SK-N-SH (cell line): ENCODE measurements at regions not wholly inside any gene's neighbourhood (a gene's known extent, or its start where the extent isn't known, plus 50 kb on each side); places are given as distances from the start of the nearest gene placed in this dataset.

Source experiments
- CTCF ChIA-PET: fragments of 300-600, 350-600 bp; formaldehyde crosslinking; extraction: SDS; loops from one replicate; lab custom pipeline; 2021; lab: Yijun Ruan, JAX
- POLR2A ChIA-PET: fragments of 350-600 bp; sonication (Branson Sonifier 250); formaldehyde crosslinking; extraction: SDS; loops from one replicate; lab custom pipeline; 2020; ENCODE audit warnings: antibody characterized with exemption, inconsistent platforms; lab: Yijun Ruan, JAX
- DNase-seq: peaks from one replicate; pipeline ENCODE4 v3.0.0; 2012
- H2AFZ ChIP-seq: fragments of 200-600 bp; sonication (generic); 2 replicates; pipeline ENCODE4 v1.8.1; 2016; ENCODE audit warnings: antibody characterized with exemption, mild to moderate bottlenecking, low read depth
- H3F3A ChIP-seq: fragments of 200-600 bp; sonication (generic); replicated peaks from 2 replicates; pipeline ENCODE3; 2016; ENCODE audit warnings: antibody characterized with exemption, mild to moderate bottlenecking; ENCODE audit not compliant: insufficient read depth
- H3K27ac ChIP-seq, 2 experiments: fragments of 200-500 bp in 1 of 2; fragments of 200-600 bp in 1 of 2; sonication (Bioruptor generic) in 1 of 2; sonication (generic), shearing (Covaris generic) in 1 of 2; 2 replicates each; pipeline versions ENCODE4 v1.5.1 to v1.6.1; 2014 to 2016; ENCODE audit warnings: low read depth in 2 of 2, inconsistent platforms in 1 of 2, low read length in 1 of 2, mild to moderate bottlenecking in 1 of 2, mixed read lengths in 1 of 2
- H3K27me3 ChIP-seq: fragments of 200-600 bp; sonication (generic), shearing (Covaris generic); 2 replicates; pipeline ENCODE4 v1.6.1; 2016; ENCODE audit warnings: mixed run types; ENCODE audit not compliant: insufficient read depth
- H3K36me3 ChIP-seq, 2 experiments: fragments of 200-500 bp in 1 of 2; fragments of 200-600 bp in 1 of 2; sonication (Bioruptor generic) in 1 of 2; sonication (generic) in 1 of 2; replicated peaks in 1 of 2; 2 replicates each; pipeline versions ENCODE3 to v1.5.1; 2014 to 2016; ENCODE audit warnings: low read length in 1 of 2, mild to moderate bottlenecking in 1 of 2; ENCODE audit not compliant: insufficient read depth in 2 of 2, control insufficient read depth in 1 of 2
- H3K4me1 ChIP-seq, 2 experiments: fragments of 200-500 bp in 1 of 2; fragments of 200-600 bp in 1 of 2; sonication (Bioruptor generic) in 1 of 2; sonication (generic), shearing (Covaris generic) in 1 of 2; 2 replicates each; pipeline versions ENCODE4 v1.5.1 to v1.6.1; 2014 to 2016; ENCODE audit warnings: low read depth in 1 of 2, low read length in 1 of 2, mixed run types in 1 of 2; ENCODE audit not compliant: insufficient read depth in 2 of 2, control insufficient read depth in 1 of 2
- H3K4me2 ChIP-seq: fragments of 200-600 bp; sonication (generic), shearing (Covaris generic); 2 replicates; pipeline ENCODE4 v1.6.1; 2017; ENCODE audit warnings: mixed run types
- H3K4me3 ChIP-seq, 2 experiments: fragments of 200-500 bp in 1 of 2; fragments of 200-600 bp in 1 of 2; sonication (Bioruptor generic) in 1 of 2; sonication (generic), shearing (Covaris generic) in 1 of 2; 2 replicates each; pipeline versions ENCODE4 v1.5.1 to v1.8.1; 2014 to 2016; ENCODE audit warnings: low read depth in 2 of 2, inconsistent platforms in 1 of 2, low read length in 1 of 2, mild to moderate bottlenecking in 1 of 2, mixed read lengths in 1 of 2, moderate library complexity in 1 of 2
- H3K79me2 ChIP-seq: fragments of 200-600 bp; sonication (generic); 2 replicates; pipeline ENCODE4 v1.8.1; 2017; ENCODE audit warnings: mild to moderate bottlenecking; ENCODE audit not compliant: insufficient read depth
- H3K9ac ChIP-seq: fragments of 200-600 bp; sonication (generic); 2 replicates; pipeline ENCODE4 v1.6.1; 2017; ENCODE audit warnings: mixed run types
- H3K9me2 ChIP-seq: fragments of 200-600 bp; sonication (generic); 2 replicates; pipeline ENCODE4 v1.6.1; 2017; ENCODE audit warnings: mixed run types
- H3K9me3 ChIP-seq: fragments of 200-600 bp; sonication (generic); 2 replicates; pipeline ENCODE4 v1.6.1; 2017; ENCODE audit warnings: mixed run types, mild to moderate bottlenecking, moderate library complexity
- H4K20me1 ChIP-seq: fragments of 200-600 bp; sonication (generic); 2 replicates; pipeline ENCODE4 v1.6.1; 2017; ENCODE audit warnings: mild to moderate bottlenecking, mixed run types; ENCODE audit not compliant: insufficient read depth
- ELF1 ChIP-seq: IDR thresholded peaks from 2 replicates; pipeline ENCODE4 v1.4.0; 2012
- FOXJ3 ChIP-seq: sonication (generic); formaldehyde crosslinking; IDR thresholded peaks from 2 replicates; pipeline ENCODE4 v1.5.1; 2020; ENCODE audit warnings: mild to moderate bottlenecking, missing genetic modification reagents
- FOXM1 ChIP-seq: IDR thresholded peaks from 2 replicates; pipeline ENCODE4 v1.4.0; 2012; ENCODE audit warnings: low read depth, mild to moderate bottlenecking
- GATA2 ChIP-seq: sonication (generic); formaldehyde crosslinking; IDR thresholded peaks from 2 replicates; pipeline ENCODE4 v1.5.0; 2020; ENCODE audit warnings: mild to moderate bottlenecking, missing genetic modification reagents
- NFIC ChIP-seq: IDR thresholded peaks from 2 replicates; pipeline ENCODE4 v1.4.0; 2012; ENCODE audit warnings: borderline replicate concordance
- NRF1 ChIP-seq: IDR thresholded peaks from 2 replicates; pipeline ENCODE4 v1.6.1; 2012; ENCODE audit warnings: low read depth, mild to moderate bottlenecking, low read length
- POLR2AphosphoS5 ChIP-seq: IDR thresholded peaks from 2 replicates; pipeline ENCODE4 v1.6.1; 2012; ENCODE audit warnings: low read depth, low read length
- RCOR1 ChIP-seq: fragments of 150-350 bp; IDR thresholded peaks from 2 replicates; pipeline ENCODE4 v1.6.1; 2017; ENCODE audit warnings: antibody characterized with exemption, low read length
- ZBTB33 ChIP-seq: IDR thresholded peaks from 2 replicates; pipeline ENCODE4 v1.4.0; 2012; ENCODE audit warnings: low read depth, borderline replicate concordance
- WGBS: methylation state at CpG from one replicate; pipeline ENCODE4 v1.1.6; 2017; ENCODE audit warnings: low lambda C conversion rate; 5-methylcytosine and 5-hydroxymethylcytosine counted together
- TF ChIP-seq, protein P1 (sequence below): IDR thresholded peaks from 2 replicates; pipeline ENCODE4; 2012

DNA sequence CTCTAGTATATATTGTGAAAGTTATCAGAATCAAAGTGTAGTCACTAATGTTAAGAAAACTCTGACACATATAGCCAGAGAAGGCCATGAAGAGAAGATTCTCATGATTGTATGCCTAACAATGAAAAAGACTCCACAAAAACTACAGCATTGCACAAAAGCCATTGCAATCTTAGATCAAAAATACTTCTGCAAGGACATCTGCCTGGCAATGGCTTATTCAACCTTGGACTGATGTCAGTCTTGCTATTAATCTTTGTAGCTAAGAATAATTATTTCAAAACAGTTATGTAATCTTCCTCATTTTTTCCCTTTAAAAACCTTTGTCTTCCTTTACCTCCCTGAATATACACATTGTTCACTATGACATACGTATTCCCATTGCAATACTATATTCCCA lies 55.3 kb upstream of the SLC36A4 start:
- Histone ChIP-seq H3K27ac (no peak overlapping the region), H3F3A (no peaks in the 10 kb centered on the region), H3K9ac (no peak overlapping the region), H4K20me1 (no peaks in the 10 kb centered on the region), H3K36me3 (no peaks in the 10 kb centered on the region), H3K79me2 (no peaks in the 10 kb centered on the region), H3K4me3 (no peak overlapping the region), H2AFZ (no peak overlapping the region), H3K4me2 (no peak overlapping the region), H3K9me3 (no peaks in the 10 kb centered on the region), H3K9me2 (no peaks in the 10 kb centered on the region), H3K4me1 (no peaks in the 10 kb centered on the region; a peak in 2 of 4 replicates), H3K27me3 (no peaks in the 10 kb centered on the region)
- ChIA-PET POLR2A (no interaction called here), CTCF (no interaction called here)
- TF ChIP-seq ZBTB33 (no peak), ELF1 (no peak), NFIC (no peak), NRF1 (no peak), FOXJ3 (CRISPR knock-in tag) (no peak), POLR2AphosphoS5 (no peak), FOXM1 (no peak)
- TF ChIP-seq, protein P1, sequence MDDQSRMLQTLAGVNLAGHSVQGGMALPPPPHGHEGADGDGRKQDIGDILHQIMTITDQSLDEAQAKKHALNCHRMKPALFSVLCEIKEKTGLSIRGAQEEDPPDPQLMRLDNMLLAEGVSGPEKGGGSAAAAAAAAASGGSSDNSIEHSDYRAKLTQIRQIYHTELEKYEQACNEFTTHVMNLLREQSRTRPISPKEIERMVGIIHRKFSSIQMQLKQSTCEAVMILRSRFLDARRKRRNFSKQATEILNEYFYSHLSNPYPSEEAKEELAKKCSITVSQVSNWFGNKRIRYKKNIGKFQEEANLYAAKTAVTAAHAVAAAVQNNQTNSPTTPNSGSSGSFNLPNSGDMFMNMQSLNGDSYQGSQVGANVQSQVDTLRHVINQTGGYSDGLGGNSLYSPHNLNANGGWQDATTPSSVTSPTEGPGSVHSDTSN = no peak
- no peak for DNase-seq
- WGBS = 11% methylated on average over 1 of the region's 1 CpG

GRCh38 chr11:93256623-93257022 lies 58.8 kb upstream of the SLC36A4 start:
- ChIA-PET CTCF (interaction anchor here (1.1 to 5.0 kb wide), 4 partner anchors 10 to 394 kb away, joined by 3 to 34 read pairs (median 4); no protein-coding TSS in a partner anchor), POLR2A (no interaction called here)
- no peak overlapping the region for H3K4me3 ChIP-seq
- no peaks in the 10 kb centered on the region for H3K36me3 ChIP-seq
- no peak overlapping the region for H2AFZ ChIP-seq
- no peaks in the 10 kb centered on the region for H3K9me2 ChIP-seq
- no peaks in the 10 kb centered on the region for H3K27me3 ChIP-seq
- no peaks in the 10 kb centered on the region for H4K20me1 ChIP-seq
- H3K27ac ChIP-seq = no peak overlapping the region
- no peaks in the 10 kb centered on the region for H3K79me2 ChIP-seq
- no peaks in the 10 kb centered on the region for H3K9me3 ChIP-seq
- H3F3A ChIP-seq = no peaks in the 10 kb centered on the region
- H3K4me1 ChIP-seq = no peaks in the 10 kb centered on the region; a peak in 2 of 4 replicates
- H3K9ac ChIP-seq = no peak overlapping the region
- DNase-seq = peak; percentile 17
- TF ChIP-seq, protein P1 = no peak
- TF ChIP-seq GATA2 = peak; percentile 61
- TF ChIP-seq RCOR1 = peak; percentile 34; the same call in 1 of the 2 replicates
- H3K4me2 ChIP-seq = no peak overlapping the region
